GM18858 (cell line): ENCODE measurements at regions not wholly inside any gene's neighbourhood (a gene's known extent, or its start where the extent isn't known, plus 50 kb on each side); places are given as distances from the start of the nearest gene placed in this dataset.
"Not testable (repeated sequence)": the region's sequence is repeated elsewhere in the genome, so short reads cannot be mapped to it uniquely, and the experiment has no call there.

Experiments
- ATAC-seq: cut with Tn5 transposase; IDR thresholded peaks from one replicate; pipeline ENCODE4 v1.9.1; 2021; ENCODE audit not compliant: unreplicated experiment

- no peak for ATAC-seq
Observed at GRCh38 chrX:75673468-75673867, 111.6 kb downstream of the MAGEE2 start.

GRCh38 chrX:75655627-75656026, 129.4 kb downstream of the MAGEE2 start:
- ATAC-seq, result no peak

- no peak for ATAC-seq
Observed at GRCh38 chrX:75649829-75650228, 127.0 kb upstream of the ZDHHC15 start.

- ATAC-seq, result no peak
Observed at GRCh38 chrX:75648803-75649588, 126.2 kb upstream of the ZDHHC15 start.

GRCh38 chrX:75642811-75643361, 120.0 kb upstream of the ZDHHC15 start:
- ATAC-seq, result peak; percentile 46

GRCh38 chrX:75638332-75638731, 115.5 kb upstream of the ZDHHC15 start:
- ATAC-seq, result no peak

GRCh38 chrX:75625232-75625631, 102.4 kb upstream of the ZDHHC15 start:
- ATAC-seq, result no peak

- no peak for ATAC-seq
Observed at GRCh38 chrX:75623535-75623934, 100.7 kb upstream of the ZDHHC15 start.

GRCh38 chrX:75609406-75609805, 86.6 kb upstream of the ZDHHC15 start:
- no peak for ATAC-seq

- ATAC-seq, result peak; percentile 60
Observed at GRCh38 chrX:75603833-75604232, 81.0 kb upstream of the ZDHHC15 start.

GRCh38 chrX:75602022-75602421, 79.2 kb upstream of the ZDHHC15 start:
- ATAC-seq, result not testable (repeated sequence)

- ATAC-seq, result no peak
Observed at GRCh38 chrX:75596178-75596577, 73.3 kb upstream of the ZDHHC15 start.

- not testable (repeated sequence) for ATAC-seq
Observed at GRCh38 chrX:75593186-75593585, 70.3 kb upstream of the ZDHHC15 start.

- no peak for ATAC-seq
Observed at GRCh38 chrX:75582511-75582910, 59.7 kb upstream of the ZDHHC15 start.
